Right cardiac atrium (tissue), 5 donors: ENCODE measurements at regions not wholly inside any gene's neighbourhood (a gene's known extent, or its start where the extent isn't known, plus 50 kb on each side); places are given as distances from the start of the nearest gene placed in this dataset.
A peak's percentile ranks its signal among the peaks of the same experiment; 100 is the strongest.

Experiments
- ATAC-seq, 2 donors: fragments of 200-7000 bp; cut with Tn5 transposase; one replicate each; pipeline versions ENCODE4 v1.8.0 to v1.9.1; 2020; ENCODE audit warnings: moderate library complexity in 2 of 2, mild to moderate bottlenecking in 1 of 2
- DNase-seq, 3 donors: peaks; one replicate each; pipeline ENCODE4 v3.0.0-alpha.2; 2020
- H3K27ac ChIP-seq: one replicate; pipeline ENCODE4 v1.5.1; 2013; ENCODE audit warnings: mild to moderate bottlenecking, low read length, control low read depth, moderate library complexity
- H3K27me3 ChIP-seq: one replicate; pipeline ENCODE4 v1.6.1; 2013; ENCODE audit not compliant: control insufficient read depth, insufficient read depth
- H3K4me1 ChIP-seq: one replicate; pipeline ENCODE4 v1.6.1; 2013; ENCODE audit warnings: low read length; ENCODE audit not compliant: control insufficient read depth, insufficient read depth
- H3K4me3 ChIP-seq: one replicate; pipeline ENCODE4 v1.5.1; 2013; ENCODE audit warnings: low read length, control low read depth
- H3K9me3 ChIP-seq: one replicate; pipeline ENCODE4 v1.6.1; 2013; ENCODE audit warnings: low read length; ENCODE audit not compliant: control insufficient read depth
- WGBS: extraction: QIAGEN DNeasy Blood & Tissue Kit; methylation state at CpG from one replicate; pipeline ENCODE4 v1.1.7; 2013; 5-methylcytosine and 5-hydroxymethylcytosine counted together
- intact Hi-C, 4 donors: fragments of 100-400 bp; cut with DNase I; formaldehyde crosslinking; loops; one replicate each; pipeline versions ENCODE4 v1.11.0 to v1.14.0; 2022 to 2023
- donor health status: healthy with polysubstance abuse.
- donor health status: DM: no; HTN: yes; CAD: no.
- donor health status: DM: no; HTN: no; CAD: no.
- donor health status: DM: no; HTN: yes; CAD: no; lungs with severe emphysema.
- donor health status: DM: yes; HTN: yes; CAD: no.

DNA sequence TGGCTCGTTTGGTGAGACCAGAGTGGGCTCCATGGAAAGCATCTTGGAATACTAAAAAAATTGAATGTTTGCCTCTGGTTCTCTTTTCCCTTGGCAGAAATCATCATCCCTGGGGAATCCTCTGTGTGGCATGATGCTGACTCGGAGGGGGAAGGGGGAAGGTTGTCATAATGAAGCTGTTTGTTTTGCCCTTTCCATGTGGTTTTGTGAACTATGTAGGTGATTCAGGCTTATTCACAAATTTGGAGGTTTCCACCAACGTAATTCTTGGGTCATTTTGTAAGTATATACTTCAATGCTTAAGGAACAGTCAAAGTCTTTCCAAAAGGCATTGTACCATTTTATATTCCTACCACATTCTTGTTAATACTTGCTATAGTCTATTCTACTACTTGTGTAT, 754.0 kb upstream of the FAT3 start:
- H3K4me1 ChIP-seq: no peaks in the 10 kb centered on the region
- DNase-seq (no peak), ATAC-seq (no peak)
- intact Hi-C loops: no loop called here
- H3K27me3 ChIP-seq: no peaks in the 10 kb centered on the region
- 57% methylated on average over 3 of the region's 3 CpGs for WGBS
- H3K9me3 ChIP-seq: no peaks in the 10 kb centered on the region
- H3K27ac ChIP-seq: no peak overlapping the region
- H3K4me3 ChIP-seq: no peak overlapping the region

DNA sequence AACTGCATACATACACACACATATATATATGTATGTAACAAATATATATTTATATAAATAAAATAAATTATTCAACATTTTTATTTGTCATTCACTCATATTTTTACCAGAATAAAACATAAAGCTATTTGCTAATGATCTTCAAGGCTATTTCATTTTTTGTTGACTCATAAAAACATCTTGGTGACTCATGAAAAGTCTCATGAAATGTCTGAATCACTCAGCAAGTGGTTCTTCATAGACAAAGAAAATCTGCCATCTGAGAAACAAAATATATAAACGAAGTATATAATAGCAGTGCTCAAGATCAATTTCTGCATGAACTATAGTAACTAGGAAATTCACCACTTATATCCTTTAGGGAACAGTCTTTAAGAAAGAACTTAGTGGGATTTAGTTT, 764.8 kb upstream of the FAT3 start:
- H3K9me3 ChIP-seq: no peaks in the 10 kb centered on the region
- intact Hi-C loops: no loop called here
- no peaks in the 10 kb centered on the region for H3K27me3 ChIP-seq
- no peaks in the 10 kb centered on the region for H3K4me1 ChIP-seq
- ATAC-seq (no peak), DNase-seq (no peak)
- 67% methylated on average over 1 of the region's 1 CpG for WGBS
- no peak overlapping the region for H3K27ac ChIP-seq
- H3K4me3 ChIP-seq: no peak overlapping the region

DNA sequence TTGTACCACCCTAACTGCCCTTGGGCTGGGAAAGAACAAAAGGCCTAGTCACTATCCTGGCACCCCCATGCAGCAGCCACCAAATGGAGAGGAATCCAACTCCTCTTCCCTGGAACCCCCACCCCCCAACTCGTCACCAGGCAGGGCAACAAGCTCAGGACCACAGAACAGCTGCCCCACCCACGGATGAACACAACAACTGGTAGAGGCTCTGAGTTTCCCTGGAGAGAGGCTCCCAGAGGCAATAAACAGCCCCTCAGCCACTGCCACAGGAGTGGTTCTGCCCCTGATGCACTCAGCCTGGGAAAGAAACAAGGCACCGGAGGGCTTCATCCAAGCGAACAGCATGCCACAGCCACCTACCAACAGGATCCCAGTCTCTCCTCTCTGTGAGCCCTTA, 778.4 kb upstream of the FAT3 start:
- H3K27me3 ChIP-seq: no peaks in the 10 kb centered on the region
- ATAC-seq (no peak), DNase-seq (no peak)
- no peaks in the 10 kb centered on the region for H3K4me1 ChIP-seq
- intact Hi-C loops: no loop called here
- 77% methylated on average over 4 of the region's 4 CpGs for WGBS
- no peak overlapping the region for H3K27ac ChIP-seq
- no peaks in the 10 kb centered on the region for H3K9me3 ChIP-seq
- no peak overlapping the region for H3K4me3 ChIP-seq

DNA sequence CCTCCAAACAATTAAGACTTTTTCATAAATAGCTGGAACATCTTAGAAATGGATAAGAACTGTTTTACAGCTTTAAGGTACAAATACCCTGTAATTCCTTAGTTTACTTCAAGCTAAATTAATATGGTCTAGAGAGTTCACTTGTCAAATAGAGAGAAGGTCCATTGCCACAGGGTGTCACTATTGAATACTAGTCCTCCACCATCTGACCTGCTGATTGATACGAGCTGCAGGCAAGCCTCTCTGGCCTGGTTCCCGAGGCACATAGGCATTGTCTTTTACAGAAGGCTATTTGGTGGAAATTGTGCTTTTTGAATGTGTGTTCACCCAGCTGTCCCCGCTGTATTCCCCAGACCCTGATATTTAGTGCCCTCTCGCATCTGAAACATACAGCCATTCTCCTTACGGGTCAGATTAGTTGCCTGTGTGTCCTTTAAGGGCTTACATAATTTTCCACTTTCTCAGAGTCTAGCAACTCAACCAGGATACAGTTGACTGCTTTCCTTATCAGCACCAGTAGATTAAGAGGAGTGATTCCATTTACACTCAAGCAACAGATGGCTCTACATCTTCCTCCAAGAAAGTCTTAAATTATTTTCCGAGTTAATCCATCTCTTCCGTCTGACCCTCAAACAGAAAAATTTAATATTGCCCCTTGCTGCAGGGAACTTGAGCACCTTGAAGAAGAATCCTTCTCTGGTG, 788.8 kb upstream of the FAT3 start:
- Histone ChIP-seq H3K4me3 (no peak overlapping the region), H3K27me3 (no peaks in the 10 kb centered on the region), H3K9me3 (no peaks in the 10 kb centered on the region), H3K4me1 (no peaks in the 10 kb centered on the region), H3K27ac (no peak overlapping the region)
- DNase-seq: peak in 1 of 3 donors; percentile 43
- intact Hi-C loops: no loop called here
- WGBS: 49% methylated on average over 7 of the region's 7 CpGs
- ATAC-seq: no peak

DNA sequence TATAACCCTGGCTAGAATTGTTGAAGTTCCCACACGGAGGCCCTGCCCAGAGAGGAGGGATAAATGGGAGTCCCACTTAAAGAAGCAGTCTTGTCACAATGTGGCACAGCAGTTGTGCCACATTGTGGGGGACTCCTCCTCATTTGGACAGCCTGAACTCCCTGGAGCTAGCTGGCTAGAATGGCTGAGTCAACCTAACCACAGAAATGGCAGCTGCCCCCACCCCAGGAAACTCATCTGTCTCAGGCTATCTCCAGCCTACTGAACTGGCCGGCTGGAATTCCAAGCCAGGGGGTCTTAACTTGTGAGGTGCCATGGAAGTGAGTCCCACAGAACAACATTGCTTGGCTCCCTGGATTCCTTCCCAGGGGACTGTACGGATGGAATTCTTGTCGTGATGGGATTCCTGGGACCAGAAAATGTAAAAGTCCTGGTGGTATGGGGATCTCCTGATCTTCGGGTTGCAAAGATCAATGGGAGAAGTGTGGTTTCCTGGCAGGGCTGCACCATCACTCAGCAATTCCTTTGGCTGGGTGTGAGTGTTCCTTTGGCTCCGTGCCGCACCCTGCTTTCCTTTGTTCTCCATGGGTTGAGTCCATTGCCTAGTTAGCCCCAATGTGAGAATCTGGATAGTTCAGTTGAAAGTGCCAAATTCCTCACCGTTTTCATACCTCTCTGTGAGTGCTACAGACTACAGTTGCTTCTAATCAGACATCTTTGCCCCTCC, 791.2 kb upstream of the FAT3 start:
- DNase-seq: no peak
- Histone ChIP-seq H3K4me3 (no peak overlapping the region), H3K27ac (no peak overlapping the region), H3K27me3 (no peaks in the 10 kb centered on the region), H3K4me1 (no peaks in the 10 kb centered on the region), H3K9me3 (no peaks in the 10 kb centered on the region)
- intact Hi-C loops: no loop called here
- 79% methylated on average over 8 of the region's 8 CpGs for WGBS
- ATAC-seq: no peak

DNA sequence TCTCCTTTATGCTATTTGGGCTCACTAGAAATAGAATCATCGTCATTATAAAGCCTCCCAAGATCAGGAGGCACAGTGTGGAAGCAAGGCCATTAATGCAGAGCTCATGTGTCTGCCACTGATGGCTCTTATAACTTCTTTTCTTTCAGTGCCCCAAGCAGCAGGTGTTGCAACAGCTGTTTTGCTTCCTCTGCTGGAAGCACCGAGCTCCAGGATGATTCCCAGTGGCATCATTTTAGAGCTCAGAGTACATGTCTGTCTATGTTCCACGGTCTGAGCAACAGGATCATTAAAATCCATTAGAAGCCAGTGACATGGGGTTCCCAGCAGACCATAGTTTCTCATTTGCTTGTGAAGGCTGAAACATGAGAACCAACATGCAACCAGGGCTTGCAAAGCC, 803.0 kb upstream of the FAT3 start:
- no peak overlapping the region for H3K4me3 ChIP-seq
- no peaks in the 10 kb centered on the region for H3K4me1 ChIP-seq
- no peak overlapping the region for H3K27ac ChIP-seq
- DNase-seq: no peak
- no peaks in the 10 kb centered on the region for H3K9me3 ChIP-seq
- 54% methylated on average over 3 of the region's 3 CpGs for WGBS
- intact Hi-C loops: no loop called here
- H3K27me3 ChIP-seq: no peaks in the 10 kb centered on the region
- ATAC-seq: no peak

DNA sequence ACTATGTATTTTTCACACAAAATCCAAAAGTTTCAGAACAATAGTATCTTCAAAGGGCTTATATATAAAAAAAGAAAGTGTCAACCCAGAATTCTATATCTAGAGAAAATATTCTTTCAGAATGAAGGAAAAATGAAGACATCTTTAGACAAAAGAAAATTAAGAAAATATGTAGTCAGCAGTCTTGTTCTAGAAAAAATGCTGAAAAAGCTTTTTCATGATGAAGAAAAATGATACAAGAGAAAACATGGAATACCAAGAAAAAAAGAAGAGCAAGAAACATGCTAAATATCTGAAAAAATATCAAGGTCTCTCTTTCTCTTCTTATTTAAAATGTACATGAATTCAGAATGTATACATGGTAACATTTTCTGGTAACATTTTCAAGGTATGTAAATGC, 816.8 kb upstream of the FAT3 start:
- Histone ChIP-seq H3K9me3 (no peaks in the 10 kb centered on the region), H3K4me3 (no peak overlapping the region), H3K4me1 (no peaks in the 10 kb centered on the region), H3K27ac (no peak overlapping the region), H3K27me3 (no peaks in the 10 kb centered on the region)
- intact Hi-C loops: no loop called here
- no peak for DNase-seq
- ATAC-seq: no peak

DNA sequence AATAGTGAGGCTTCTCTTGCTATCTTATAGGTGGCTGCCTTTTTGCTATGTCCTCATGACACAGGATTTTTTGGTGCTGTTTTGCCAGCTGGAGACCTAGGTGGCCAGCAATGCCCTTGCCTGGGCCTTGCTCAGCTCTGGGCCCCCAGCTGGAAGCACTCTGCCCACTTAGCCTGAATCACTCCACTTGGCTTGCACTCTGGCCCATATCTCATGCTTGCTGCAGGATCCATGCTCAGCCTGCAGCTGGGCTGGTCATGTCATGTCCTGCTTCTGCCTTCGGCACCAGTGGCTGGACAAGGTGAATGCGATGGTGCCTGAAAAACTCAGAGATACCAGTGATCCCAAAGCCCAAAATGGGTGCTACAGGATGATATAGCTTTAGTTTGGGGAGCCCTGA, 818.6 kb upstream of the FAT3 start:
- H3K4me1 ChIP-seq: no peaks in the 10 kb centered on the region
- no peak for ATAC-seq
- peak in 2 of 3 donors; percentile 16 to 29 for DNase-seq
- H3K4me3 ChIP-seq: no peak overlapping the region
- WGBS: 81% methylated on average over 2 of the region's 2 CpGs
- no peaks in the 10 kb centered on the region for H3K27me3 ChIP-seq
- no peaks in the 10 kb centered on the region for H3K9me3 ChIP-seq
- intact Hi-C loops: no loop called here
- H3K27ac ChIP-seq: no peak overlapping the region

DNA sequence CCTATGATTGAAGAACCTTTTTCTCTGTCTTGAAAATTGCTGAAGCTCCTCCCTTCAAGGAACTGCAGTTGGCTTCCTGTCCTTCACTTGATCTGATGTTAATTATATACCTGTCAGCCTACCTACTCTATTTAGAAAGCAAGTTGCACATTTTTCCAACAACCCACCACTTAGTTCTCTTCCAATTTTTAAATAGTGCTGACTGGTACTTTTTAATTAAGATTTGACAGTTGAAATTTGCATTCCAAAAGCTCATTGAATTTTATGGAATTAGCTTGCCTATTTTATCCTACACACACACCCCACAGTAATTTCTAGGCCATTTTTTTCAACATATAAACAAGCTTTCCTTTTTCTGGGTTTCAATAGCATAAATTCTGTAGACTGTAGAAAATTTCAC, 820.3 kb upstream of the FAT3 start:
- Histone ChIP-seq H3K9me3 (no peaks in the 10 kb centered on the region), H3K27ac (no peak overlapping the region), H3K4me3 (no peak overlapping the region), H3K27me3 (no peaks in the 10 kb centered on the region), H3K4me1 (no peaks in the 10 kb centered on the region)
- intact Hi-C loops: no loop called here
- ATAC-seq: no peak
- no peak for DNase-seq

DNA sequence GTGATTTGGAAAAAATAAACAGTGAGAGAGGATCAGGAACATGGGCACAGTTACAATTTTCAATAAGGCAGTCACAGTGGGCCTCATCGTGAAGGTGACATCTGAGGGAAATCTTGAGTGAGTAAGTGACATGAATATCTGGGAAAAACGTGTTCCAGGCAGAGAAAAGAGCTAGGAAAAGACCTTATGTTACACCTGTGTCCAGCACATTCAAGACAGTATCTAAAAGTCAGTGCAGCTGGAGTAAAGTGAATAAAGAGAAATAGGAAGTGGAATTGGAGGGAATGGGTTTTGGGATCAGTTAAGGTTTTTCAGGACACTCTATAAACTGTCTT, 827.5 kb upstream of the FAT3 start:
- Histone ChIP-seq H3K4me1 (no peaks in the 10 kb centered on the region), H3K9me3 (no peaks in the 10 kb centered on the region), H3K4me3 (no peak overlapping the region), H3K27me3 (no peaks in the 10 kb centered on the region), H3K27ac (no peak overlapping the region)
- DNase-seq (no peak), ATAC-seq (no peak)
- 45% methylated on average over 2 of the region's 2 CpGs for WGBS
- intact Hi-C loops: no loop called here

DNA sequence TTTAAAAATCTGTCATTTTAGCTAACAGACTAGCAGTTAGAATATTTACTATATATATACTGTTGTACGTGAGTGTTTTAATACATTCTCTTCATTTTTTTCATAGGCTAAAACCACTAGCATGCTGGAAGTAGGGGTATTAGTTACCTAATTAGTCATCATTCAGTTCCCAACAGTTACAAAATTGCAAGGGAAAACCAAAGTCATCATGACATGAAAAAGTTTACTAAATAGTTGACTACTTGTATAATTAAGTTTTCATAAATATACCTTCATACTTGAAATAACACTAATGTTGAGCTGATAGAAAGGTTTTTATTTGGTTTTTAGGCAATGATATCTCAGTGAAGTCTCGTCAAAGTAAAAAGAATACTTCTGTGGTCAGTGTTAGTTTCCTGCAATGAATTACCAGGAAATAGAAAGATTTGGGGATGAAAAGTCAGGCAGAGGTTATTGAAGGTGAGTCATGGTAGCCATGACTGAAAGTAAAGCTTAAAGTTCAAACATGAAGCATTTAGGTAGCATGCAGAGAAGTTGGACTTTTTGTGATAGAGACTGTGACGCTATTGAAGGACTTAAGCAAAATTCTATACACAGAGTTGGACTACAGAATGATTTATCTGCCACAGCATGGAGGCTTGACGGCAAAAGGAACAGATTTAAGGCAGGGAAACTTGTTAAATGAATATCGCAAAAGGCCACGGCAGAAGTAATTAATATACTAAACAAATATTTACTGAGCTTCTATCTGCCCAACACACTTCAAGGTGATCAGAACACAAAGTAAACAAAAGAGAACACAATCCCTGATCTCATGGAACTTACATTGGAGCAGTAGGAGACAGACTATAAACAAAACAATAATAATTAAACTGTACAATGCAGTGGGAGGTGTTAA, 828.1 kb upstream of the FAT3 start:
- ATAC-seq (no peak), DNase-seq (no peak)

More for the DNA sequence above, 828.1 kb upstream of the FAT3 start:
- Histone ChIP-seq H3K9me3 (no peaks in the 10 kb centered on the region), H3K27ac (no peak overlapping the region), H3K4me3 (no peak overlapping the region), H3K4me1 (no peaks in the 10 kb centered on the region), H3K27me3 (no peaks in the 10 kb centered on the region)
- intact Hi-C loops: no loop called here
- 83% methylated on average over 6 of the region's 6 CpGs for WGBS
